ENCODE measurements at regions not wholly inside any gene's neighbourhood (a gene's known extent, or its start where the extent isn't known, plus 50 kb on each side); places are given as distances from the start of the nearest gene placed in this dataset.

- CTCF ChIA-PET: no interaction called here
- no peak for DNase-seq (ENCODE audit: low read depth, low spot score)
- no peaks in the 10 kb centered on the region for H3K4me1 ChIP-seq (ENCODE audit: control insufficient read depth, extremely low read depth, insufficient read depth, low read length)
- no peaks in the 10 kb centered on the region for H4K20me1 ChIP-seq (replicated peaks; ENCODE audit: control insufficient read depth, extremely low read depth, insufficient read depth, low read length)
- H3K4me3 ChIP-seq (replicated peaks in 1 of 3; ENCODE audit: insufficient read depth in 1 of 3, low read depth in 1 of 3, low read length in 3 of 3): no peak overlapping the region
- H3K9ac ChIP-seq (replicated peaks; ENCODE audit: extremely low read depth, insufficient read depth, low read length): no peak overlapping the region
- H3K9me3 ChIP-seq (replicated peaks; ENCODE audit: control insufficient read depth, insufficient read depth, low read length): no peaks in the 10 kb centered on the region
- POLR2A ChIA-PET: no interaction called here
- H3K4me2 ChIP-seq (ENCODE audit: insufficient read depth, low read length): no peak overlapping the region
- H3K9me1 ChIP-seq (replicated peaks; ENCODE audit: control insufficient read depth, extremely low read depth, insufficient read depth, low read length): no peaks in the 10 kb centered on the region
- no peaks in the 10 kb centered on the region for H3K79me2 ChIP-seq (ENCODE audit: control insufficient read depth, insufficient read depth, low read length)
- H2AFZ ChIP-seq (ENCODE audit: low read depth, low read length): no peak overlapping the region
- FAIRE-seq: no peak
- dilution Hi-C loops (cut with MboI; ENCODE audit: extremely low pct_ligation_motif_present, low sequenced_read_pairs) (no loop called here), intact Hi-C loops (cut with micrococcal nuclease) (no loop called here)
- H3K27ac ChIP-seq (ENCODE audit: insufficient read depth, low read depth, low read length): no peak overlapping the region
- no peak for TF ChIP-seq MYC (IDR thresholded peaks at IDR 0.05; ENCODE audit: low read depth, low read length)
- TF ChIP-seq EZH2 (IDR thresholded peaks at IDR 0.05; ENCODE audit: borderline replicate concordance, low read depth, low read length, severe bottlenecking): no peak
- TF ChIP-seq POLR2A (IDR thresholded peaks at IDR 0.05; ENCODE audit: low read depth, low read length): no peak
- TF ChIP-seq POLR2AphosphoS5 (IDR thresholded peaks at IDR 0.05; ENCODE audit: insufficient read depth, low read depth, low read length): no peak
- TF ChIP-seq GATA2 (IDR thresholded peaks at IDR 0.05; ENCODE audit: insufficient read depth, insufficient read length, low read depth, low read length): no peak
- TF ChIP-seq FOS (IDR thresholded peaks at IDR 0.05; ENCODE audit: borderline replicate concordance, insufficient read depth, low read length): no peak
- no peak for TF ChIP-seq JUN (IDR thresholded peaks at IDR 0.05; ENCODE audit: borderline replicate concordance, insufficient read depth, insufficient read length, low read depth)
- TF ChIP-seq, protein P1, sequence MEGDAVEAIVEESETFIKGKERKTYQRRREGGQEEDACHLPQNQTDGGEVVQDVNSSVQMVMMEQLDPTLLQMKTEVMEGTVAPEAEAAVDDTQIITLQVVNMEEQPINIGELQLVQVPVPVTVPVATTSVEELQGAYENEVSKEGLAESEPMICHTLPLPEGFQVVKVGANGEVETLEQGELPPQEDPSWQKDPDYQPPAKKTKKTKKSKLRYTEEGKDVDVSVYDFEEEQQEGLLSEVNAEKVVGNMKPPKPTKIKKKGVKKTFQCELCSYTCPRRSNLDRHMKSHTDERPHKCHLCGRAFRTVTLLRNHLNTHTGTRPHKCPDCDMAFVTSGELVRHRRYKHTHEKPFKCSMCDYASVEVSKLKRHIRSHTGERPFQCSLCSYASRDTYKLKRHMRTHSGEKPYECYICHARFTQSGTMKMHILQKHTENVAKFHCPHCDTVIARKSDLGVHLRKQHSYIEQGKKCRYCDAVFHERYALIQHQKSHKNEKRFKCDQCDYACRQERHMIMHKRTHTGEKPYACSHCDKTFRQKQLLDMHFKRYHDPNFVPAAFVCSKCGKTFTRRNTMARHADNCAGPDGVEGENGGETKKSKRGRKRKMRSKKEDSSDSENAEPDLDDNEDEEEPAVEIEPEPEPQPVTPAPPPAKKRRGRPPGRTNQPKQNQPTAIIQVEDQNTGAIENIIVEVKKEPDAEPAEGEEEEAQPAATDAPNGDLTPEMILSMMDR (IDR thresholded peaks at IDR 0.05; ENCODE audit: extremely low read depth in 1 of 2, insufficient read depth in 1 of 2, low read depth in 1 of 2, low read length in 2 of 2): no peak
- no peaks in the 10 kb centered on the region for H3K27me3 ChIP-seq (ENCODE audit: control insufficient read depth in 2 of 2, insufficient read depth in 2 of 2, low read length in 2 of 2)
- H3K36me3 ChIP-seq (ENCODE audit: control insufficient read depth in 2 of 2, extremely low read depth in 1 of 2, insufficient read depth in 2 of 2, low read length in 2 of 2): no peaks in the 10 kb centered on the region
- no TSS peak for BruUV-seq (replicated peaks)
These were observed 342.3 kb upstream of the TMEFF2 start for GRCh38 chr2:192536922-192537624.

Data from endothelial cell of umbilical vein (primary cell).